HEK293T (cell line): ENCODE measurements at regions not wholly inside any gene's neighbourhood (a gene's known extent, or its start where the extent isn't known, plus 50 kb on each side); places are given as distances from the start of the nearest gene placed in this dataset.

Experiments
- CTCF ChIA-PET: fragments of 350-600 bp; formaldehyde crosslinking; extraction: SDS; loops from one replicate; lab custom pipeline; 2021; ENCODE audit warnings: antibody characterized with exemption, inconsistent platforms; lab: Yijun Ruan, JAX
- POLR2A ChIA-PET: fragments of 350-600 bp; formaldehyde crosslinking; extraction: SDS; loops from one replicate; lab custom pipeline; 2020; ENCODE audit warnings: antibody characterized with exemption, inconsistent platforms; lab: Yijun Ruan, JAX
- DNase-seq: peaks from one replicate; pipeline ENCODE4 v3.0.0; 2012; ENCODE audit warnings: mixed read lengths; ENCODE audit errors: extremely low spot score
- ARNT ChIP-seq: fragments of 450-650 bp; IDR thresholded peaks from 2 replicates; pipeline ENCODE4 v1.6.1; 2017; ENCODE audit warnings: mild to moderate bottlenecking
- BHLHE40 ChIP-seq: fragments of 450-650 bp; IDR thresholded peaks from 2 replicates; pipeline ENCODE4 v1.6.1; 2016; ENCODE audit warnings: mild to moderate bottlenecking, moderate library complexity, borderline replicate concordance
- CTBP1 ChIP-seq: fragments of 450-650 bp; IDR thresholded peaks from 2 replicates; pipeline ENCODE4 v1.6.1; 2016; ENCODE audit warnings: borderline replicate concordance
- ELF4 ChIP-seq: fragments of 450-650 bp; IDR thresholded peaks from 2 replicates; pipeline ENCODE4 v1.6.1; 2017; ENCODE audit warnings: antibody characterized with exemption
- FOXA1 ChIP-seq: fragments of 450-650 bp; IDR thresholded peaks from 2 replicates; pipeline ENCODE4 v1.6.1; 2016; ENCODE audit warnings: mild to moderate bottlenecking
- FOXK2 ChIP-seq: fragments of 450-650 bp; IDR thresholded peaks from 2 replicates; pipeline ENCODE4 v1.6.1; 2016; ENCODE audit warnings: mild to moderate bottlenecking
- FOXM1 ChIP-seq: fragments of 450-650 bp; IDR thresholded peaks from 2 replicates; pipeline ENCODE4 v1.6.1; 2017; ENCODE audit warnings: mild to moderate bottlenecking, borderline replicate concordance
- HDGF ChIP-seq: fragments of 450-650 bp; IDR thresholded peaks from 2 replicates; pipeline ENCODE4 v1.6.1; 2017; ENCODE audit warnings: antibody characterized with exemption, borderline replicate concordance
- L3MBTL2 ChIP-seq: fragments of 450-650 bp; conservative IDR thresholded peaks from 2 replicates; pipeline ENCODE4 v1.6.1; 2016; ENCODE audit warnings: mild to moderate bottlenecking
- LEF1 ChIP-seq: fragments of 450-650 bp; IDR thresholded peaks from 2 replicates; pipeline ENCODE4 v1.6.1; 2017; ENCODE audit warnings: mild to moderate bottlenecking, borderline replicate concordance
- NFRKB ChIP-seq: fragments of 450-650 bp; IDR thresholded peaks from 2 replicates; pipeline ENCODE4 v1.6.1; 2016; ENCODE audit warnings: mild to moderate bottlenecking, moderate library complexity
- PKNOX1 ChIP-seq: fragments of 450-650 bp; IDR thresholded peaks from 2 replicates; pipeline ENCODE4 v1.6.1; 2016
- SP1 ChIP-seq: fragments of 450-650 bp; IDR thresholded peaks from 2 replicates; pipeline ENCODE4 v1.6.1; 2017
- SUZ12 ChIP-seq: fragments of 450-650 bp; IDR thresholded peaks from 2 replicates; pipeline ENCODE4 v1.6.1; 2016; ENCODE audit warnings: mild to moderate bottlenecking
- TARDBP ChIP-seq: fragments of 450-650 bp; IDR thresholded peaks from 2 replicates; pipeline ENCODE4 v1.6.1; 2016
- ZNF384 ChIP-seq: fragments of 450-650 bp; IDR thresholded peaks from 2 replicates; pipeline ENCODE4 v1.6.1; 2016

DNA sequence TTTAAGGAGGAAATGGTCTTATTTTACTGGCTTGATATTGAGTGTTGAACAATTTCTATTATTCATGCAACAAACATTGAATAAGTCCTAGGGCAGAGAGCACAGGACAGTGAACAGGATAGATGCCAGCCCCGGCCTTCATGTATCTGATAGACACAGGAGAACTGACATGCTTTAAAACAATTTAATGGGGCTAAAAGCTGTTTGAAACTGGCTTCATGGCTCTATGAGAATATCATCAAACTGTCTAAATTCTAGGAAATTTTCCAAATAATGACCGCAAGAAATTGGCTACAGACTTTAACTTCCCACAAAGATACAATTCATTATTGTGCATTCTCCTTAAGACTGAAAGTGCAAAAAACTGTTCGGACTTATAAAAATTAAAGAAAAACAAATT is 69.0 kb downstream of the ID4 start:
- ChIA-PET CTCF (no interaction called here), POLR2A (no interaction called here)
- TF ChIP-seq ARNT (no peak), NFRKB (no peak), LEF1 (no peak)
- DNase-seq = no peak

DNA sequence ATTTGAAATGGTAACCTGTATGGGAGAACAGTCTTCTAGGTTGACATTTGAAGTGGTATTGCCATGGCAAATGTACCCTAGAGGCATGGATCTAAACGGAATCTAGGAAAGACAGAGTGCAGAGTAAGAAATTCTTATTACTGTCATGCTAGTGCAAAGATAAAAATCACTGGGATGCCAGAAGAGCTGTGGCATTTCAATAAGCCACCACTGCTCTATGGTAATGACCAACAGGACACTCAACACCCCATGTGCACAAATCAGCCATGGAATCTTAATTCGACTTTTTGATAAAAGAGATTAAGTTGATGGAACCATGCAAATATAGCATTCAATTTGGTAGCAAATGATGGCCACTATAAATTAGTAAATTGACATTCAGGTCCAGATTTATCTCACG is 74.1 kb downstream of the ID4 start:
- TF ChIP-seq ARNT (no peak), NFRKB (no peak), SP1 (no peak)
- ChIA-PET CTCF (no interaction called here), POLR2A (no interaction called here)
- DNase-seq = no peak

GRCh38 chr6:19918436-19918835 is 81.3 kb downstream of the ID4 start:
- ChIA-PET CTCF (no interaction called here), POLR2A (no interaction called here)
- no peak for DNase-seq
- TF ChIP-seq FOXA1 (no peak), PKNOX1 (no peak), ZNF384 (no peak), HDGF (no peak), ARNT (no peak), CTBP1 (no peak), TARDBP (no peak), SP1 (no peak), SUZ12 (no peak), FOXK2 (no peak), BHLHE40 (no peak), L3MBTL2 (no peak), LEF1 (no peak), FOXM1 (no peak), ELF4 (no peak), NFRKB (no peak)

DNA sequence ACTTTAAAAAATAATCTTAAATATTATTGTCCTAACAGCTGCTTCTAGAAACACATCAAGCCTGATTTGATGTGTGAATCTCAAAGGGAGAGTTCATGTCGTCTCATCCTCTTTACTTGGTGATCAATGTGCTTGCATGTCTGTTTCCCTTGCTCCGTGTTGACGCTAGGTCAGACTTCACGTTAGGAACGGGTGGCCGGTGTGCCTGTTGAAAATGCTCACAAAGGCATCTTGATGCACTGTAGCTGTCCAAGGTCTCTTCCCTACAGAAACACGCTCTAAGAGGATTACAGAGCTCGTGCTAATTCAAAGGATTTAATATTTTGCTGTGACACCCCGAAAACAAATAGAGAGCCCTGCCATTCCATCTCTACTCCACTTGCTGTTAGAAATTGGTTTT is 84.6 kb downstream of the ID4 start:
- ChIA-PET POLR2A (no interaction called here), CTCF (no interaction called here)
- no peak for TF ChIP-seq PKNOX1
- TF ChIP-seq FOXK2 = no peak
- no peak for TF ChIP-seq HDGF
- no peak for TF ChIP-seq TARDBP
- no peak for TF ChIP-seq FOXA1
- no peak for TF ChIP-seq FOXM1
- no peak for TF ChIP-seq ZNF384
- TF ChIP-seq LEF1 = no peak
- no peak for TF ChIP-seq L3MBTL2
- no peak for TF ChIP-seq SP1
- TF ChIP-seq ARNT = no peak
- no peak for TF ChIP-seq NFRKB
- DNase-seq = no peak

- ChIA-PET CTCF (no interaction called here), POLR2A (no interaction called here)
- no peak for TF ChIP-seq SP1
- no peak for TF ChIP-seq TARDBP
- TF ChIP-seq HDGF = no peak
- TF ChIP-seq CTBP1 = no peak
- no peak for TF ChIP-seq SUZ12
- TF ChIP-seq ELF4 = no peak
- TF ChIP-seq FOXA1 = no peak
- TF ChIP-seq BHLHE40 = no peak
- TF ChIP-seq PKNOX1 = no peak
- no peak for TF ChIP-seq FOXM1
- no peak for TF ChIP-seq ARNT
- TF ChIP-seq FOXK2 = no peak
- TF ChIP-seq LEF1 = no peak
- no peak for TF ChIP-seq L3MBTL2
- TF ChIP-seq NFRKB = no peak
- DNase-seq = no peak
Observed at GRCh38 chr6:19925533-19925932, 88.4 kb downstream of the ID4 start.

- DNase-seq = no peak
- ChIA-PET POLR2A (no interaction called here), CTCF (no interaction called here)
- no peak for TF ChIP-seq ZNF384
- TF ChIP-seq TARDBP = no peak
- no peak for TF ChIP-seq FOXA1
- no peak for TF ChIP-seq NFRKB
- TF ChIP-seq CTBP1 = no peak
- no peak for TF ChIP-seq HDGF
- no peak for TF ChIP-seq SP1
- TF ChIP-seq SUZ12 = no peak
- no peak for TF ChIP-seq PKNOX1
- TF ChIP-seq FOXK2 = no peak
- no peak for TF ChIP-seq BHLHE40
- TF ChIP-seq FOXM1 = no peak
- no peak for TF ChIP-seq L3MBTL2
- no peak for TF ChIP-seq ARNT
- no peak for TF ChIP-seq LEF1
- no peak for TF ChIP-seq ELF4
Observed at GRCh38 chr6:19928461-19928860, 91.3 kb downstream of the ID4 start.
